ENCODE measurements at regions not wholly inside any gene's neighbourhood (a gene's known extent, or its start where the extent isn't known, plus 50 kb on each side); places are given as distances from the start of the nearest gene placed in this dataset.

- TF ChIP-seq CTCF (conservative IDR thresholded peaks at IDR 0.05; ENCODE audit: low read length), result no peak
- no peak overlapping the region for H3K4me3 ChIP-seq (ENCODE audit: low read length)
- DNase-seq (ENCODE audit: low read depth), result no peak
These were observed 149.1 kb upstream of the WDR11 start for GRCh38 chr10:120702032-120702431.

GRCh38 chr10:120705309-120705708 is 145.9 kb upstream of the WDR11 start:
- TF ChIP-seq CTCF (conservative IDR thresholded peaks at IDR 0.05; ENCODE audit: low read length), result no peak
- no peak overlapping the region for H3K4me3 ChIP-seq (ENCODE audit: low read length)

GRCh38 chr10:120710076-120710475 is 141.1 kb upstream of the WDR11 start:
- no peak for DNase-seq (ENCODE audit: low read depth)
- no peak overlapping the region for H3K4me3 ChIP-seq (ENCODE audit: low read length)
- TF ChIP-seq CTCF (conservative IDR thresholded peaks at IDR 0.05; ENCODE audit: low read length), result no peak

More at GRCh38 chr10:120705309-120705708, 145.9 kb upstream of the WDR11 start:
- DNase-seq (ENCODE audit: low read depth), result no peak

GRCh38 chr10:120711860-120712259 is 139.3 kb upstream of the WDR11 start:
- DNase-seq (ENCODE audit: low read depth), result no peak
- H3K4me3 ChIP-seq (ENCODE audit: low read length), result no peak overlapping the region
- TF ChIP-seq CTCF (conservative IDR thresholded peaks at IDR 0.05; ENCODE audit: low read length), result no peak

GRCh38 chr10:120713573-120714205 is 137.5 kb upstream of the WDR11 start:
- no peak for TF ChIP-seq CTCF (conservative IDR thresholded peaks at IDR 0.05; ENCODE audit: low read length)
- no peak for DNase-seq (ENCODE audit: low read depth)
- H3K4me3 ChIP-seq (ENCODE audit: low read length), result no peak overlapping the region

GRCh38 chr10:120715171-120715570 is 136.0 kb upstream of the WDR11 start:
- no peak for DNase-seq (ENCODE audit: low read depth)
- H3K4me3 ChIP-seq (ENCODE audit: low read length), result no peak overlapping the region
- no peak for TF ChIP-seq CTCF (conservative IDR thresholded peaks at IDR 0.05; ENCODE audit: low read length)

GRCh38 chr10:120719333-120719732 is 131.8 kb upstream of the WDR11 start:
- H3K4me3 ChIP-seq (ENCODE audit: low read length), result no peak overlapping the region
- DNase-seq (ENCODE audit: low read depth), result no peak
- TF ChIP-seq CTCF (conservative IDR thresholded peaks at IDR 0.05; ENCODE audit: low read length), result no peak

Data from AG10803 (cell line).